Loucy (cell line): ENCODE measurements at regions not wholly inside any gene's neighbourhood (a gene's known extent, or its start where the extent isn't known, plus 50 kb on each side); places are given as distances from the start of the nearest gene placed in this dataset.

Experiments used
- H2AFZ ChIP-seq: fragments of 200-600 bp; sonication (generic); 2 replicates; pipeline ENCODE4 v1.6.0; 2016; ENCODE audit warnings: antibody characterized with exemption, mild to moderate bottlenecking, low read length, moderate library complexity
- H3F3A ChIP-seq: fragments of 200-600 bp; 2 replicates; pipeline ENCODE4 v1.6.0; 2016; ENCODE audit warnings: antibody characterized with exemption, low read depth, mild to moderate bottlenecking
- H3K27me3 ChIP-seq: fragments of 200-600 bp; sonication (generic); 2 replicates; pipeline ENCODE4 v1.6.1; 2014; ENCODE audit warnings: low read length, mild to moderate bottlenecking; ENCODE audit not compliant: insufficient read depth, poor library complexity, severe bottlenecking
- H3K36me3 ChIP-seq: fragments of 200-600 bp; sonication (generic); 2 replicates; pipeline ENCODE4 v1.6.1; 2016; ENCODE audit warnings: low read length; ENCODE audit not compliant: insufficient read depth
- H3K4me1 ChIP-seq: fragments of 200-600 bp; sonication (generic); 2 replicates; pipeline ENCODE4 v1.5.1; 2014; ENCODE audit warnings: low read length, mild to moderate bottlenecking; ENCODE audit not compliant: insufficient read depth, poor library complexity, severe bottlenecking
- H3K4me2 ChIP-seq: fragments of 200-600 bp; sonication (generic); 2 replicates; pipeline ENCODE4 v1.6.0; 2014; ENCODE audit warnings: antibody characterized with exemption, low read length, low read depth, mild to moderate bottlenecking; ENCODE audit not compliant: poor library complexity, severe bottlenecking
- H3K4me3 ChIP-seq: fragments of 200-600 bp; sonication (generic); 2 replicates; pipeline ENCODE4 v1.5.1; 2014; ENCODE audit warnings: low read length, mild to moderate bottlenecking, mixed read lengths; ENCODE audit not compliant: poor library complexity, severe bottlenecking
- H3K79me2 ChIP-seq: fragments of 200-600 bp; sonication (generic); 2 replicates; pipeline ENCODE4 v1.6.1; 2014; ENCODE audit warnings: low read length; ENCODE audit not compliant: insufficient read depth
- H3K9ac ChIP-seq: fragments of 200-600 bp; sonication (generic); 2 replicates; pipeline ENCODE4 v1.6.0; 2014; ENCODE audit warnings: mild to moderate bottlenecking, low read depth, low read length, moderate library complexity; ENCODE audit not compliant: poor library complexity, severe bottlenecking
- H3K9me2 ChIP-seq: fragments of 200-600 bp; sonication (generic); replicated peaks from 2 replicates; pipeline ENCODE4 v1.6.1; 2016; ENCODE audit warnings: low read depth, low read length, mixed read lengths
- H3K9me3 ChIP-seq: fragments of 200-600 bp; sonication (generic); 2 replicates; pipeline ENCODE4 v1.6.1; 2014; ENCODE audit warnings: mild to moderate bottlenecking, antibody characterized with exemption, low read length, low read depth; ENCODE audit not compliant: insufficient read depth
- H4K20me1 ChIP-seq: fragments of 200-600 bp; sonication (generic); 2 replicates; pipeline ENCODE4 v1.6.0; 2014; ENCODE audit warnings: antibody characterized with exemption, low read length, mild to moderate bottlenecking; ENCODE audit not compliant: insufficient read depth, poor library complexity, severe bottlenecking
- EZH2phosphoT487 ChIP-seq: fragments of 200-600 bp; IDR thresholded peaks from 2 replicates; pipeline ENCODE4 v1.6.1; 2018; ENCODE audit warnings: antibody characterized with exemption, mild to moderate bottlenecking, moderate library complexity, borderline replicate concordance
- TF ChIP-seq, protein P1 (sequence below): fragments of 200-600 bp; sonication (generic); conservative IDR thresholded peaks from 2 replicates; pipeline ENCODE4 v1.5.1; 2014; ENCODE audit warnings: mild to moderate bottlenecking, antibody characterized with exemption, low read length

DNA sequence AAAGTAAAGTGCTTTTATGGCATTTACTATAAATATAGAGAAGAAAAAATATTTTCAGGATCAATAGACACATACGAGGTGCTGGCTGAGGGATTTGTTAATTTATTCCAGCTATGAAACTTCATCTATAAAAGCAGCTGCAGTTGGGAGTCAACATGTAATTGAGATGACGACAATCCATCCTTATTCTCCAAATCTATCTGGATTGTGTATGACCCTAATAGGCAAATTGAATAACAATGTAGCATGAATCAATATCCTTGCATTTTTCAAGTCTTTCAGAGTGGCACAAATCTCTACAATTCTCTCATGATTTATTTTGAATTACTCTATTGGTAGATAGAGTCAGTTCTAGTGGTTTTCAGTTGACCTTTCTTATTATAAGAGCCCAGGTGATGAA is 1296.5 kb upstream of the SPRY2 start:
- no peaks in the 10 kb centered on the region for H3K9me2 ChIP-seq
- H3K79me2 ChIP-seq, result no peaks in the 10 kb centered on the region
- no peaks in the 10 kb centered on the region for H3K9me3 ChIP-seq
- H3F3A ChIP-seq, result no peaks in the 10 kb centered on the region
- H3K36me3 ChIP-seq, result no peaks in the 10 kb centered on the region
- H3K4me2 ChIP-seq, result no peak overlapping the region
- H2AFZ ChIP-seq, result no peak overlapping the region
- H3K9ac ChIP-seq, result no peak overlapping the region
- no peaks in the 10 kb centered on the region for H3K4me1 ChIP-seq
- TF ChIP-seq, protein P1, sequence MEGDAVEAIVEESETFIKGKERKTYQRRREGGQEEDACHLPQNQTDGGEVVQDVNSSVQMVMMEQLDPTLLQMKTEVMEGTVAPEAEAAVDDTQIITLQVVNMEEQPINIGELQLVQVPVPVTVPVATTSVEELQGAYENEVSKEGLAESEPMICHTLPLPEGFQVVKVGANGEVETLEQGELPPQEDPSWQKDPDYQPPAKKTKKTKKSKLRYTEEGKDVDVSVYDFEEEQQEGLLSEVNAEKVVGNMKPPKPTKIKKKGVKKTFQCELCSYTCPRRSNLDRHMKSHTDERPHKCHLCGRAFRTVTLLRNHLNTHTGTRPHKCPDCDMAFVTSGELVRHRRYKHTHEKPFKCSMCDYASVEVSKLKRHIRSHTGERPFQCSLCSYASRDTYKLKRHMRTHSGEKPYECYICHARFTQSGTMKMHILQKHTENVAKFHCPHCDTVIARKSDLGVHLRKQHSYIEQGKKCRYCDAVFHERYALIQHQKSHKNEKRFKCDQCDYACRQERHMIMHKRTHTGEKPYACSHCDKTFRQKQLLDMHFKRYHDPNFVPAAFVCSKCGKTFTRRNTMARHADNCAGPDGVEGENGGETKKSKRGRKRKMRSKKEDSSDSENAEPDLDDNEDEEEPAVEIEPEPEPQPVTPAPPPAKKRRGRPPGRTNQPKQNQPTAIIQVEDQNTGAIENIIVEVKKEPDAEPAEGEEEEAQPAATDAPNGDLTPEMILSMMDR, result no peak
- TF ChIP-seq EZH2phosphoT487, result no peak
- H3K27me3 ChIP-seq, result no peaks in the 10 kb centered on the region
- H4K20me1 ChIP-seq, result no peaks in the 10 kb centered on the region
- no peak overlapping the region for H3K4me3 ChIP-seq

DNA sequence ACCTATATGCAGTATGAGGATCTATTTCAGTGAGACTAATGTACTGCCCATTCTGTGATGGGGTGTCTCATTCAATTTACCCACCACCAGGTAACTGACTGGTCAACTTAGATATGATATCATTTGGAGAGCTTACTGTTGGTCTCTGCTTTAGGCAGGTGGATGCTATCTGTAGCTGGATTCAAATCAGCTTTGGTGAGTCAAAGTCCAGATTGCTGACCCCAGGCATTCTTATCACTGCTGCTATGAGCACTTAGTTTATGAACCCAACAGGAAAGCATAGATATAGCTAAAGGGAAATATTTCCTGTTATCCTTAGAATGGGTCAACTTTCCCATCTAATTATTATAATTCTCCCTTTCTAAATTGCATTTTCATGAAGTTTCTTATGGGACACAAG is 1295.2 kb upstream of the SPRY2 start:
- no peak overlapping the region for H3K4me2 ChIP-seq
- no peak overlapping the region for H2AFZ ChIP-seq
- H3K9me2 ChIP-seq, result no peaks in the 10 kb centered on the region
- no peaks in the 10 kb centered on the region for H3K27me3 ChIP-seq
- H3F3A ChIP-seq, result no peaks in the 10 kb centered on the region
- H3K79me2 ChIP-seq, result no peaks in the 10 kb centered on the region
- H4K20me1 ChIP-seq, result no peaks in the 10 kb centered on the region
- H3K9me3 ChIP-seq, result no peaks in the 10 kb centered on the region
- no peaks in the 10 kb centered on the region for H3K36me3 ChIP-seq
- H3K4me3 ChIP-seq, result no peak overlapping the region
- no peaks in the 10 kb centered on the region for H3K4me1 ChIP-seq
- TF ChIP-seq, protein P1, result no peak
- TF ChIP-seq EZH2phosphoT487, result no peak
- H3K9ac ChIP-seq, result no peak overlapping the region

DNA sequence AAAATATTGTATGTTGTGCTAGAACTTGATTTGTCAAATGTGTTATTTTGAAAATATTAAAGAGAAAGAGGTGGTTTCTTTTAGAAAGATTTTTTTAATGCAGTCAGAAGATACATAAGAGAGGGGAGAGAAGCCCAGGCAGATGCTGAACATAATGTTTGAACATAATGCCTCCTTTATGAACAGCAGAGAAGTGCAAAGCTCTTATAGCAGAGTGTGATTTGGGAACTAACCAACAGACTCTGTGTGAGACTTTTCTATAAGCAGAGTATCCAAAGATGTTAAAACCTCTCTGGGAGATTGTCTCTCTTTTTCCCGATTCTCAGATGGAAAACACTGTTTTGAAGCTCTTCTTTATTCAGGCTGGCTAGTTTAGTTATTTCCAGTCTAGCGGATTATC is 1274.1 kb upstream of the SPRY2 start:
- H3K9me2 ChIP-seq, result no peaks in the 10 kb centered on the region
- no peaks in the 10 kb centered on the region for H3K4me1 ChIP-seq
- no peak overlapping the region for H3K4me2 ChIP-seq
- H3K79me2 ChIP-seq, result no peaks in the 10 kb centered on the region
- H2AFZ ChIP-seq, result no peak overlapping the region
- no peaks in the 10 kb centered on the region for H3K9me3 ChIP-seq
- no peaks in the 10 kb centered on the region for H3K27me3 ChIP-seq
- no peak overlapping the region for H3K4me3 ChIP-seq
- TF ChIP-seq EZH2phosphoT487, result no peak
- TF ChIP-seq, protein P1, result no peak
- H3K36me3 ChIP-seq, result no peaks in the 10 kb centered on the region
- H3K9ac ChIP-seq, result no peak overlapping the region
- H4K20me1 ChIP-seq, result no peaks in the 10 kb centered on the region
- H3F3A ChIP-seq, result no peaks in the 10 kb centered on the region
